B cell (primary cell): ENCODE measurements at regions not wholly inside any gene's neighbourhood (a gene's known extent, or its start where the extent isn't known, plus 50 kb on each side); places are given as distances from the start of the nearest gene placed in this dataset.

Source experiments
- ATAC-seq: fragments of 200-7000 bp; cut with Tn5 transposase; one replicate; pipeline ENCODE4 v1.10.0; 2021; ENCODE audit warnings: low read depth, mild to moderate bottlenecking, moderate number of reproducible peaks, moderate library complexity
- CTCF ChIA-PET: fragments of 350-600 bp; sonication (Branson Sonifier 250); formaldehyde crosslinking; loops from one replicate; lab custom pipeline; 2021; ENCODE audit warnings: antibody characterized with exemption, inconsistent platforms; lab: Charles Lee
- POLR2A ChIA-PET: fragments of 350-600 bp; sonication (Branson Sonifier 250); formaldehyde crosslinking; loops from one replicate; lab custom pipeline; 2021; ENCODE audit warnings: antibody characterized with exemption; lab: Charles Lee
- DNase-seq: peaks from one replicate; pipeline ENCODE4 v3.0.0; 2013
- H2AFZ ChIP-seq: 2 replicates; pipeline ENCODE4 v1.6.1; 2012; ENCODE audit warnings: mild to moderate bottlenecking, low read depth, low read length; ENCODE audit not compliant: insufficient read depth, poor library complexity, severe bottlenecking
- H3K27ac ChIP-seq, 2 donors: 1 replicate in 1 of 2; 2 replicates in 1 of 2; pipeline ENCODE4 v1.5.1; 2012 to 2013; ENCODE audit warnings: low read length in 2 of 2, mild to moderate bottlenecking in 2 of 2, moderate library complexity in 1 of 2
- H3K27me3 ChIP-seq, 4 experiments: fragments of 200-600 bp in 1 of 4; sonication (generic) in 1 of 4; replicated peaks in 1 of 4; 1 replicate in 2 of 4; 2 replicates in 2 of 4; pipeline versions ENCODE4 v1.6.1 to v1.7.0; 2013 to 2016; ENCODE audit warnings: low read length in 3 of 4, mild to moderate bottlenecking in 2 of 4, mixed read lengths in 1 of 4, moderate library complexity in 1 of 4; ENCODE audit not compliant: insufficient read depth in 4 of 4, control insufficient read depth in 3 of 4; ENCODE audit errors: control extremely low read depth in 1 of 4
- H3K36me3 ChIP-seq, 2 experiments: replicated peaks in 1 of 2; 1 replicate in 1 of 2; 2 replicates in 1 of 2; pipeline versions ENCODE4 v1.6.1 to v1.7.1; 2013; ENCODE audit warnings: low read length in 1 of 2; ENCODE audit not compliant: insufficient read depth in 2 of 2, control insufficient read depth in 1 of 2; ENCODE audit errors: control extremely low read depth in 1 of 2, extremely low read depth in 1 of 2
- H3K4me1 ChIP-seq, 2 donors: fragments of 200-600 bp in 1 of 2; sonication (generic) in 1 of 2; 1 replicate in 1 of 2; 2 replicates in 1 of 2; pipeline versions ENCODE4 v1.5.1 to v1.6.1; 2013 to 2017; ENCODE audit warnings: low read length in 2 of 2; ENCODE audit not compliant: control insufficient read depth in 2 of 2, insufficient read depth in 2 of 2
- H3K4me2 ChIP-seq: replicated peaks from 2 replicates; pipeline ENCODE3; 2012; ENCODE audit warnings: mild to moderate bottlenecking, low read depth, low read length; ENCODE audit not compliant: poor library complexity, severe bottlenecking
- H3K4me3 ChIP-seq, 5 experiments: fragments of 200-600 bp in 1 of 5; sonication (generic) in 1 of 5; 1 replicate in 3 of 5; 2 replicates in 2 of 5; pipeline versions ENCODE4 v1.5.1 to v1.7.0; 2011 to 2016; ENCODE audit warnings: low read length in 4 of 5, mild to moderate bottlenecking in 4 of 5, low read depth in 2 of 5, control low read depth in 1 of 5, moderate library complexity in 1 of 5; ENCODE audit not compliant: insufficient read depth in 1 of 5; ENCODE audit errors: control extremely low read depth in 1 of 5, extremely low read depth in 1 of 5
- H3K79me2 ChIP-seq: fragments of 200-600 bp; sonication (generic); one replicate; pipeline ENCODE4 v1.6.0; 2016; ENCODE audit warnings: low read length; ENCODE audit not compliant: control insufficient read depth, insufficient read depth
- H3K9ac ChIP-seq: fragments of 200-600 bp; sonication (generic); 2 replicates; pipeline ENCODE4 v1.6.1; 2017; ENCODE audit warnings: mild to moderate bottlenecking, low read length, moderate library complexity
- H3K9me3 ChIP-seq, 3 donors: one replicate each; pipeline versions ENCODE4 v1.6.1 to v1.7.1; 2013; ENCODE audit warnings: low read length in 2 of 3; ENCODE audit not compliant: control insufficient read depth in 2 of 3, insufficient read depth in 1 of 3; ENCODE audit errors: control extremely low read depth in 1 of 3
- H4K20me1 ChIP-seq: 2 replicates; pipeline ENCODE4 v1.6.0; 2012; ENCODE audit warnings: mild to moderate bottlenecking, low read length; ENCODE audit not compliant: insufficient read depth, control insufficient read depth, poor library complexity, severe bottlenecking
- H3K27ac Mint-ChIP-seq: one replicate; pipeline ENCODE4 v1.8.0; 2021; ENCODE audit warnings: mixed read lengths
- H3K27me3 Mint-ChIP-seq: one replicate; pipeline ENCODE4 v1.8.0; 2021; ENCODE audit warnings: mixed read lengths
- H3K4me1 Mint-ChIP-seq: one replicate; pipeline ENCODE4 v1.8.0; 2021; ENCODE audit warnings: mixed read lengths
- H3K4me3 Mint-ChIP-seq: one replicate; pipeline ENCODE4 v1.8.0; 2021; ENCODE audit warnings: mixed read lengths
- H3K9me3 Mint-ChIP-seq: one replicate; pipeline ENCODE4 v1.8.0; 2022; ENCODE audit warnings: mixed read lengths; ENCODE audit not compliant: insufficient read depth
- CTCF ChIP-seq: fragments of 200-600 bp; IDR thresholded peaks from one replicate; pipeline ENCODE4 v1.8.0; 2022; ENCODE audit warnings: antibody characterized with exemption, mild to moderate bottlenecking
- EZH2 ChIP-seq: IDR thresholded peaks from 2 replicates; pipeline ENCODE4 v1.6.1; 2012; ENCODE audit warnings: borderline replicate concordance, low read depth, mild to moderate bottlenecking, moderate library complexity, low read length; ENCODE audit not compliant: insufficient read depth, poor library complexity, severe bottlenecking
- WGBS: methylation state at CpG from one replicate; pipeline ENCODE4 v1.1.5; 2013; ENCODE audit warnings: missing lambda C conversion rate; ENCODE audit not compliant: insufficient coverage; 5-methylcytosine and 5-hydroxymethylcytosine counted together
- intact Hi-C: fragments of 100-400 bp; cut with micrococcal nuclease; formaldehyde crosslinking; loops from one replicate; pipeline ENCODE4 v1.10.0; 2022

GRCh38 chr18:41266616-41267015, 688.4 kb upstream of the PIK3C3 start:
- H3K27me3 Mint-ChIP-seq: no peaks in the 10 kb centered on the region
- ChIA-PET CTCF (no interaction called here), POLR2A (no interaction called here)
- DNase-seq (no peak), ATAC-seq (no peak)
- Histone ChIP-seq H3K27ac (no peak overlapping the region), H3K36me3 (no peaks in the 10 kb centered on the region), H3K4me2 (no peak overlapping the region), H3K9ac (no peak overlapping the region), H3K79me2 (no peaks in the 10 kb centered on the region), H4K20me1 (no peaks in the 10 kb centered on the region), H2AFZ (no peak overlapping the region), H3K4me3 (no peak overlapping the region), H3K4me1 (no peaks in the 10 kb centered on the region), H3K9me3 (peaks cover 0 to 3% (median 0%) of the 10 kb centered on the region in 3 donors), H3K27me3 (no peaks in the 10 kb centered on the region)
- no peaks in the 10 kb centered on the region for H3K4me1 Mint-ChIP-seq
- no peak for TF ChIP-seq EZH2
- no peak overlapping the region for H3K4me3 Mint-ChIP-seq
- 100% methylated on average over 1 of the region's 3 CpGs for WGBS
- no peak overlapping the region for H3K27ac Mint-ChIP-seq
- peaks cover 2% of the 10 kb centered on the region for H3K9me3 Mint-ChIP-seq
- intact Hi-C loops: no loop called here

GRCh38 chr18:41266204-41266603, 688.8 kb upstream of the PIK3C3 start:
- Mint-ChIP-seq H3K4me1 (no peaks in the 10 kb centered on the region), H3K9me3 (peaks cover 2% of the 10 kb centered on the region), H3K4me3 (no peak overlapping the region), H3K27me3 (no peaks in the 10 kb centered on the region), H3K27ac (no peak overlapping the region)
- ChIA-PET CTCF (no interaction called here), POLR2A (no interaction called here)
- no peaks in the 10 kb centered on the region for H3K27me3 ChIP-seq
- DNase-seq (no peak), ATAC-seq (no peak)
- intact Hi-C loops: no loop called here
- H3K79me2 ChIP-seq: no peaks in the 10 kb centered on the region
- H3K9me3 ChIP-seq: peaks cover 0 to 3% (median 0%) of the 10 kb centered on the region in 3 donors
- no peak overlapping the region for H2AFZ ChIP-seq
- H3K4me2 ChIP-seq: no peak overlapping the region
- no peak overlapping the region for H3K9ac ChIP-seq
- H3K27ac ChIP-seq: no peak overlapping the region
- no peaks in the 10 kb centered on the region for H4K20me1 ChIP-seq
- no peaks in the 10 kb centered on the region for H3K36me3 ChIP-seq
- WGBS: 57% methylated on average over 2 of the region's 5 CpGs
- no peak for TF ChIP-seq EZH2
- TF ChIP-seq CTCF: no peak
- H3K4me1 ChIP-seq: no peaks in the 10 kb centered on the region
- no peak overlapping the region for H3K4me3 ChIP-seq
